ENCODE measurements at regions not wholly inside any gene's neighbourhood (a gene's known extent, or its start where the extent isn't known, plus 50 kb on each side); places are given as distances from the start of the nearest gene placed in this dataset.
"Not testable (repeated sequence)": the region's sequence is repeated elsewhere in the genome, so short reads cannot be mapped to it uniquely, and the experiment has no call there.

GRCh38 chr6:67909354-67909753, 725.7 kb upstream of the ADGRB3 start:
- TF ChIP-seq CTCF (IDR thresholded peaks at IDR 0.05) (no peak), POLR2A (IDR thresholded peaks at IDR 0.05) (no peak)
- Histone ChIP-seq H3K4me3 (no peak overlapping the region), H3K36me3 (replicated peaks in 1 of 2) (no peaks in the 10 kb centered on the region), H3K27me3 (no peaks in the 10 kb centered on the region), H3K4me1 (replicated peaks in 1 of 2) (no peaks in the 10 kb centered on the region), H3K27ac (no peak overlapping the region), H3K9me3 (replicated peaks in 1 of 3) (no peaks in the 10 kb centered on the region)
- intact Hi-C loops (cut with DNase I): no loop called here
- 69 to 87% (median 82%) methylated on average over 2 of the region's 2 CpGs for WGBS, 4 donors
- no peak for DNase-seq

- intact Hi-C loops (cut with DNase I): no loop called here
- H3K27ac ChIP-seq: no peak overlapping the region
- WGBS, 4 donors: 49 to 69% (median 56%) methylated on average over 2 of the region's 2 CpGs
- H3K27me3 ChIP-seq: no peaks in the 10 kb centered on the region
- H3K4me3 ChIP-seq: no peak overlapping the region
- DNase-seq: no peak
- TF ChIP-seq CTCF (IDR thresholded peaks at IDR 0.05) (no peak), POLR2A (IDR thresholded peaks at IDR 0.05) (no peak)
- H3K4me1 ChIP-seq (replicated peaks in 1 of 2): no peaks in the 10 kb centered on the region
- H3K36me3 ChIP-seq (replicated peaks in 1 of 2): no peaks in the 10 kb centered on the region
- H3K9me3 ChIP-seq (replicated peaks in 1 of 3): no peaks in the 10 kb centered on the region
Observed at GRCh38 chr6:67908379-67908778, 726.7 kb upstream of the ADGRB3 start.

- H3K36me3 ChIP-seq (replicated peaks in 1 of 2); H3K9me3 ChIP-seq (replicated peaks in 1 of 3); DNase-seq; H3K4me1 ChIP-seq (replicated peaks in 1 of 2); H3K27ac ChIP-seq; intact Hi-C loops (cut with DNase I); H3K4me3 ChIP-seq; H3K27me3 ChIP-seq: not testable (repeated sequence)
Observed at GRCh38 chr6:67904735-67905134, 730.3 kb upstream of the ADGRB3 start.

- intact Hi-C loops (cut with DNase I): no loop called here
- no peak for DNase-seq
- no peak for TF ChIP-seq CTCF (IDR thresholded peaks at IDR 0.05)
- TF ChIP-seq POLR2A (IDR thresholded peaks at IDR 0.05): no peak
- Histone ChIP-seq H3K36me3 (replicated peaks in 1 of 2) (no peaks in the 10 kb centered on the region), H3K27me3 (no peaks in the 10 kb centered on the region), H3K9me3 (replicated peaks in 1 of 3) (no peaks in the 10 kb centered on the region), H3K4me3 (no peak overlapping the region), H3K27ac (no peak overlapping the region), H3K4me1 (replicated peaks in 1 of 2) (no peaks in the 10 kb centered on the region)
- WGBS, 4 donors: 54 to 72% (median 63%) methylated on average over 1 of the region's 1 CpG
Observed at GRCh38 chr6:67898875-67899274, 736.2 kb upstream of the ADGRB3 start.

GRCh38 chr6:67897998-67898607, 737.0 kb upstream of the ADGRB3 start:
- Histone ChIP-seq H3K27ac (no peak overlapping the region), H3K4me3 (no peak overlapping the region), H3K9me3 (replicated peaks in 1 of 3) (no peaks in the 10 kb centered on the region), H3K4me1 (replicated peaks in 1 of 2) (no peaks in the 10 kb centered on the region), H3K27me3 (no peaks in the 10 kb centered on the region), H3K36me3 (replicated peaks in 1 of 2) (no peaks in the 10 kb centered on the region)
- 68 to 75% (median 70%) methylated on average over 7 of the region's 7 CpGs for WGBS, 4 donors
- no peak for TF ChIP-seq POLR2A (IDR thresholded peaks at IDR 0.05)
- no peak for TF ChIP-seq CTCF (IDR thresholded peaks at IDR 0.05)
- intact Hi-C loops (cut with DNase I): no loop called here
- DNase-seq: no peak
